AG04450 (cell line): ENCODE measurements at regions not wholly inside any gene's neighbourhood (a gene's known extent, or its start where the extent isn't known, plus 50 kb on each side); places are given as distances from the start of the nearest gene placed in this dataset.

Source experiments
- CTCF ChIA-PET: fragments of 300-600, 350-600 bp; formaldehyde crosslinking; extraction: SDS; loops from one replicate; lab custom pipeline; 2022; ENCODE audit warnings: antibody characterized with exemption, inconsistent platforms; lab: Charles Lee
- POLR2A ChIA-PET: fragments of 350-600 bp; formaldehyde crosslinking; extraction: SDS; loops from one replicate; lab custom pipeline; 2021; ENCODE audit warnings: antibody characterized with exemption, inconsistent platforms; lab: Yijun Ruan, JAX
- DNase-seq: peaks from one replicate; pipeline ENCODE4 v3.0.0-alpha.2; 2011; ENCODE audit warnings: low read depth, low spot score
- H3K27ac ChIP-seq: one replicate; pipeline ENCODE4 v1.5.1; 2012; ENCODE audit warnings: low read depth, low read length, control low read depth
- H3K27me3 ChIP-seq: one replicate; pipeline ENCODE4 v1.6.0; 2012; ENCODE audit warnings: low read length; ENCODE audit not compliant: control insufficient read depth, insufficient read depth
- H3K4me3 ChIP-seq: 2 replicates; pipeline ENCODE4 v1.5.1; 2011; ENCODE audit warnings: mild to moderate bottlenecking, low read depth, low read length, control low read depth
- H3K9me3 ChIP-seq: 2 replicates; pipeline ENCODE4 v1.5.1; 2012; ENCODE audit warnings: low read length; ENCODE audit not compliant: control insufficient read depth, insufficient read depth
- CTCF ChIP-seq: IDR thresholded peaks from 2 replicates; pipeline ENCODE4 v1.5.1; 2011; ENCODE audit warnings: low read depth, low read length, control low read depth, inconsistent platforms

GRCh38 chr3:153618176-153618575 is 456.1 kb downstream of the RAP2B start:
- H3K4me3 ChIP-seq: no peak overlapping the region
- no peak for DNase-seq
- no peaks in the 10 kb centered on the region for H3K27me3 ChIP-seq
- ChIA-PET POLR2A (no interaction called here), CTCF (interaction anchor here (0.5 kb wide), 1 partner anchor 444 kb away, joined by 5 read pairs; no protein-coding TSS in a partner anchor)
- no peak overlapping the region for H3K27ac ChIP-seq
- TF ChIP-seq CTCF: no peak
- no peaks in the 10 kb centered on the region for H3K9me3 ChIP-seq

GRCh38 chr3:153619268-153619667 is 457.2 kb downstream of the RAP2B start:
- no peak for TF ChIP-seq CTCF
- CTCF ChIA-PET: no interaction called here
- Histone ChIP-seq H3K9me3 (no peaks in the 10 kb centered on the region), H3K4me3 (no peak overlapping the region), H3K27me3 (no peaks in the 10 kb centered on the region), H3K27ac (no peak overlapping the region)
- no peak for DNase-seq
- POLR2A ChIA-PET: no interaction called here

- no peak overlapping the region for H3K27ac ChIP-seq
- TF ChIP-seq CTCF: no peak
- ChIA-PET CTCF (no interaction called here), POLR2A (no interaction called here)
- no peaks in the 10 kb centered on the region for H3K9me3 ChIP-seq
- no peaks in the 10 kb centered on the region for H3K27me3 ChIP-seq
- H3K4me3 ChIP-seq: no peak overlapping the region
- no peak for DNase-seq
Measured at GRCh38 chr3:153621953-153622352, 459.9 kb downstream of the RAP2B start.

GRCh38 chr3:153623834-153624233 is 461.8 kb downstream of the RAP2B start:
- ChIA-PET POLR2A (no interaction called here), CTCF (no interaction called here)
- Histone ChIP-seq H3K4me3 (no peak overlapping the region), H3K27me3 (no peaks in the 10 kb centered on the region), H3K9me3 (no peaks in the 10 kb centered on the region), H3K27ac (no peak overlapping the region)
- DNase-seq: no peak
- TF ChIP-seq CTCF: no peak

- ChIA-PET POLR2A (no interaction called here), CTCF (no interaction called here)
- H3K9me3 ChIP-seq: no peaks in the 10 kb centered on the region
- DNase-seq: no peak
- no peaks in the 10 kb centered on the region for H3K27me3 ChIP-seq
- no peak overlapping the region for H3K27ac ChIP-seq
- TF ChIP-seq CTCF: no peak
- no peak overlapping the region for H3K4me3 ChIP-seq
Measured at GRCh38 chr3:153624310-153625030, 462.4 kb downstream of the RAP2B start.
